ENCODE measurements at regions not wholly inside any gene's neighbourhood (a gene's known extent, or its start where the extent isn't known, plus 50 kb on each side); places are given as distances from the start of the nearest gene placed in this dataset.

GRCh38 chr10:4177791-4178190 is 392.8 kb upstream of the KLF6 start:
- no peak for TF ChIP-seq CTCF (IDR thresholded peaks at IDR 0.05; ENCODE audit: unreplicated experiment)
- DNase-seq (ENCODE audit: low spot score), result no peak
- H3K36me3 Mint-ChIP-seq (ENCODE audit: low read depth, unreplicated experiment), result no peaks in the 10 kb centered on the region
- H3K4me1 Mint-ChIP-seq (ENCODE audit: unreplicated experiment), result no peaks in the 10 kb centered on the region
- no peak overlapping the region for H3K4me3 Mint-ChIP-seq (ENCODE audit: unreplicated experiment)
- no peak overlapping the region for H3K27ac Mint-ChIP-seq (ENCODE audit: unreplicated experiment)
- H3K27me3 Mint-ChIP-seq (ENCODE audit: unreplicated experiment), result no peaks in the 10 kb centered on the region
- no peaks in the 10 kb centered on the region for H3K9me3 Mint-ChIP-seq (ENCODE audit: unreplicated experiment)

GRCh38 chr10:4176500-4177281 is 391.7 kb upstream of the KLF6 start:
- TF ChIP-seq CTCF (IDR thresholded peaks at IDR 0.05; ENCODE audit: unreplicated experiment), result no peak
- no peak for DNase-seq (ENCODE audit: low spot score)
- H3K27ac Mint-ChIP-seq (ENCODE audit: unreplicated experiment), result no peak overlapping the region
- no peaks in the 10 kb centered on the region for H3K4me1 Mint-ChIP-seq (ENCODE audit: unreplicated experiment)
- H3K4me3 Mint-ChIP-seq (ENCODE audit: unreplicated experiment), result no peak overlapping the region
- H3K36me3 Mint-ChIP-seq (ENCODE audit: low read depth, unreplicated experiment), result no peaks in the 10 kb centered on the region
- no peaks in the 10 kb centered on the region for H3K27me3 Mint-ChIP-seq (ENCODE audit: unreplicated experiment)
- H3K9me3 Mint-ChIP-seq (ENCODE audit: unreplicated experiment), result no peaks in the 10 kb centered on the region

- DNase-seq (ENCODE audit: low spot score), result no peak
- H3K4me3 Mint-ChIP-seq (ENCODE audit: unreplicated experiment), result no peak overlapping the region
- H3K27ac Mint-ChIP-seq (ENCODE audit: unreplicated experiment), result no peak overlapping the region
- H3K36me3 Mint-ChIP-seq (ENCODE audit: low read depth, unreplicated experiment), result no peaks in the 10 kb centered on the region
- H3K27me3 Mint-ChIP-seq (ENCODE audit: unreplicated experiment), result no peaks in the 10 kb centered on the region
- no peaks in the 10 kb centered on the region for H3K9me3 Mint-ChIP-seq (ENCODE audit: unreplicated experiment)
- H3K4me1 Mint-ChIP-seq (ENCODE audit: unreplicated experiment), result no peaks in the 10 kb centered on the region
- no peak for TF ChIP-seq CTCF (IDR thresholded peaks at IDR 0.05; ENCODE audit: unreplicated experiment)
Observed at GRCh38 chr10:4174197-4174596, 389.2 kb upstream of the KLF6 start.

GRCh38 chr10:4170633-4171314 is 385.8 kb upstream of the KLF6 start:
- Mint-ChIP-seq H3K36me3 (ENCODE audit: low read depth, unreplicated experiment) (no peaks in the 10 kb centered on the region), H3K4me3 (ENCODE audit: unreplicated experiment) (no peak overlapping the region), H3K9me3 (ENCODE audit: unreplicated experiment) (no peaks in the 10 kb centered on the region), H3K27ac (ENCODE audit: unreplicated experiment) (no peak overlapping the region), H3K27me3 (ENCODE audit: unreplicated experiment) (no peaks in the 10 kb centered on the region), H3K4me1 (ENCODE audit: unreplicated experiment) (no peaks in the 10 kb centered on the region)
- no peak for TF ChIP-seq CTCF (IDR thresholded peaks at IDR 0.05; ENCODE audit: unreplicated experiment)
- no peak for DNase-seq (ENCODE audit: low spot score)

GRCh38 chr10:4170181-4170580 is 385.2 kb upstream of the KLF6 start:
- H3K4me1 Mint-ChIP-seq (ENCODE audit: unreplicated experiment), result no peaks in the 10 kb centered on the region
- no peak overlapping the region for H3K4me3 Mint-ChIP-seq (ENCODE audit: unreplicated experiment)
- no peaks in the 10 kb centered on the region for H3K9me3 Mint-ChIP-seq (ENCODE audit: unreplicated experiment)
- no peak for DNase-seq (ENCODE audit: low spot score)
- no peak for TF ChIP-seq CTCF (IDR thresholded peaks at IDR 0.05; ENCODE audit: unreplicated experiment)
- H3K36me3 Mint-ChIP-seq (ENCODE audit: low read depth, unreplicated experiment), result no peaks in the 10 kb centered on the region
- H3K27ac Mint-ChIP-seq (ENCODE audit: unreplicated experiment), result no peak overlapping the region
- H3K27me3 Mint-ChIP-seq (ENCODE audit: unreplicated experiment), result no peaks in the 10 kb centered on the region

All from endothelial cell (in vitro differentiated cells).